ENCODE measurements at regions not wholly inside any gene's neighbourhood (a gene's known extent, or its start where the extent isn't known, plus 50 kb on each side); places are given as distances from the start of the nearest gene placed in this dataset.

- TF ChIP-seq CTCF (IDR thresholded peaks at IDR 0.05) (no peak), TEAD4 (IDR thresholded peaks at IDR 0.05; ENCODE audit: borderline replicate concordance, insufficient read depth) (no peak)
These were observed 937.0 kb downstream of the IGSF11 start for GRCh38 chr3:118097660-118098059.
